Neural cell (in vitro differentiated cells): ENCODE measurements at regions not wholly inside any gene's neighbourhood (a gene's known extent, or its start where the extent isn't known, plus 50 kb on each side); places are given as distances from the start of the nearest gene placed in this dataset.

Experiments
- H2AFZ ChIP-seq: fragments of 200-600, 300-800 bp; sonication (generic), shearing (Covaris generic); 2 replicates; pipeline ENCODE4 v1.6.0; 2014; ENCODE audit warnings: low read depth, mild to moderate bottlenecking, antibody characterized with exemption, low read length, moderate library complexity
- H3F3A ChIP-seq: fragments of 200-600 bp; shearing (Covaris generic); 2 replicates; pipeline ENCODE4 v1.6.1; 2016; ENCODE audit warnings: mild to moderate bottlenecking, moderate library complexity, mixed read lengths, antibody characterized with exemption, low read length; ENCODE audit not compliant: insufficient read depth, poor library complexity, severe bottlenecking
- H3K27ac ChIP-seq: fragments of 200-600, 300-800 bp; sonication (generic), shearing (Covaris generic); 2 replicates; pipeline ENCODE4 v1.5.1; 2014; ENCODE audit warnings: mild to moderate bottlenecking, low read length, moderate library complexity
- H3K27me3 ChIP-seq: fragments of 300-800, 200-600 bp; sonication (generic), shearing (Covaris generic); 2 replicates; pipeline ENCODE4 v1.6.0; 2014; ENCODE audit warnings: mild to moderate bottlenecking, low read depth, low read length, moderate library complexity; ENCODE audit not compliant: insufficient read depth
- H3K36me3 ChIP-seq: fragments of 300-800, 200-600 bp; sonication (generic), shearing (Covaris generic); 2 replicates; pipeline ENCODE4 v1.5.1; 2014; ENCODE audit warnings: mild to moderate bottlenecking, antibody characterized with exemption, low read length, moderate library complexity; ENCODE audit not compliant: insufficient read depth
- H3K4me2 ChIP-seq: fragments of 300-800, 200-600 bp; sonication (generic), shearing (Covaris generic); 2 replicates; pipeline ENCODE4 v1.6.0; 2014; ENCODE audit warnings: mild to moderate bottlenecking, low read length
- H3K4me3 ChIP-seq: fragments of 300-800, 200-600 bp; sonication (generic), shearing (Covaris generic); 2 replicates; pipeline ENCODE4 v1.5.1; 2014; ENCODE audit warnings: mild to moderate bottlenecking, low read length, moderate library complexity
- H3K79me2 ChIP-seq: fragments of 200-600 bp; shearing (Covaris generic); replicated peaks from 2 replicates; pipeline ENCODE4 v1.6.0; 2014; ENCODE audit warnings: mild to moderate bottlenecking, low read length, moderate library complexity; ENCODE audit not compliant: insufficient read depth
- H3K9ac ChIP-seq: fragments of 300-800, 200-600 bp; sonication (generic), shearing (Covaris generic); 2 replicates; pipeline ENCODE4 v1.6.1; 2016; ENCODE audit warnings: mild to moderate bottlenecking, low read length, mixed read lengths
- H3K9me2 ChIP-seq: fragments of 200-600 bp; shearing (Covaris generic); 2 replicates; pipeline ENCODE4 v1.6.1; 2016; ENCODE audit warnings: mild to moderate bottlenecking, low read length, mixed read lengths; ENCODE audit not compliant: insufficient read depth
- H3K9me3 ChIP-seq: fragments of 200-600, 300-800 bp; sonication (generic), shearing (Covaris generic); 2 replicates; pipeline ENCODE4 v1.6.1; 2016; ENCODE audit warnings: mild to moderate bottlenecking, mixed run types, low read length, moderate library complexity, mixed read lengths
- H4K20me1 ChIP-seq: fragments of 200-600 bp; shearing (Covaris generic); 2 replicates; pipeline ENCODE4 v1.6.1; 2016; ENCODE audit warnings: mild to moderate bottlenecking, mixed run types; ENCODE audit not compliant: insufficient read depth
- CTCF ChIP-seq: fragments of 450-650 bp; IDR thresholded peaks from 2 replicates; pipeline ENCODE4 v1.5.1; 2014; ENCODE audit warnings: antibody characterized with exemption, mild to moderate bottlenecking, moderate library complexity; ENCODE audit not compliant: poor library complexity, severe bottlenecking
- EP300 ChIP-seq: fragments of 450-650 bp; conservative IDR thresholded peaks from 2 replicates; pipeline ENCODE4 v1.6.1; 2014; ENCODE audit warnings: antibody characterized with exemption, mild to moderate bottlenecking, moderate library complexity; ENCODE audit not compliant: poor library complexity, severe bottlenecking
- EZH2 ChIP-seq: fragments of 200-600, 300-800 bp; shearing (Covaris generic), sonication (generic); IDR thresholded peaks from 2 replicates; pipeline ENCODE4 v1.6.1; 2014; ENCODE audit warnings: antibody characterized with exemption, low read length, borderline replicate concordance, mild to moderate bottlenecking; ENCODE audit not compliant: insufficient read depth, poor library complexity, severe bottlenecking
- MXI1 ChIP-seq: fragments of 450-650 bp; conservative IDR thresholded peaks from 2 replicates; pipeline ENCODE4 v1.6.1; 2014; ENCODE audit warnings: antibody characterized with exemption, mild to moderate bottlenecking; ENCODE audit not compliant: poor library complexity, severe bottlenecking
- POLR2AphosphoS5 ChIP-seq: IDR thresholded peaks from 2 replicates; pipeline ENCODE4 v1.6.1; 2012
- RAD21 ChIP-seq: fragments of 450-650 bp; conservative IDR thresholded peaks from 2 replicates; pipeline ENCODE4 v1.6.1; 2014; ENCODE audit warnings: antibody characterized with exemption, mild to moderate bottlenecking, moderate library complexity
- REST ChIP-seq: IDR thresholded peaks from 2 replicates; pipeline ENCODE4 v1.6.1; 2012; ENCODE audit warnings: borderline replicate concordance
- SMC3 ChIP-seq: fragments of 450-650 bp; conservative IDR thresholded peaks from 2 replicates; pipeline ENCODE4 v1.6.1; 2014; ENCODE audit warnings: antibody characterized with exemption, mild to moderate bottlenecking, moderate library complexity; ENCODE audit not compliant: poor library complexity
- TAF1 ChIP-seq: IDR thresholded peaks from 2 replicates; pipeline ENCODE4 v1.6.1; 2012; ENCODE audit warnings: low read depth

- H3K9me2 ChIP-seq = no peaks in the 10 kb centered on the region
- H3K79me2 ChIP-seq = no peaks in the 10 kb centered on the region
- no peak overlapping the region for H2AFZ ChIP-seq
- TF ChIP-seq EP300 (no peak), TAF1 (no peak), RAD21 (no peak), EZH2 (no peak), POLR2AphosphoS5 (no peak), CTCF (no peak), SMC3 (no peak), REST (no peak), MXI1 (no peak)
- no peak overlapping the region for H3K4me3 ChIP-seq
- H3K9me3 ChIP-seq = no peaks in the 10 kb centered on the region
- no peak overlapping the region for H3K9ac ChIP-seq
- H3K27ac ChIP-seq = no peak overlapping the region
- no peaks in the 10 kb centered on the region for H3K36me3 ChIP-seq
- no peak overlapping the region for H3K4me2 ChIP-seq
- H3F3A ChIP-seq = no peaks in the 10 kb centered on the region
- H4K20me1 ChIP-seq = no peaks in the 10 kb centered on the region
- H3K27me3 ChIP-seq = no peaks in the 10 kb centered on the region
Measured at GRCh38 chr3:116802651-116803050, 93.1 kb downstream of the TUSC7 start.

GRCh38 chr3:116806351-116806750 lies 96.8 kb downstream of the TUSC7 start:
- Histone ChIP-seq H3K9ac (no peak overlapping the region), H3K9me3 (no peaks in the 10 kb centered on the region), H2AFZ (no peak overlapping the region), H3F3A (no peaks in the 10 kb centered on the region), H3K9me2 (no peaks in the 10 kb centered on the region), H3K79me2 (no peaks in the 10 kb centered on the region), H4K20me1 (no peaks in the 10 kb centered on the region), H3K4me3 (no peak overlapping the region), H3K27me3 (no peaks in the 10 kb centered on the region), H3K27ac (no peak overlapping the region), H3K4me2 (no peak overlapping the region), H3K36me3 (no peaks in the 10 kb centered on the region)
- no peak for TF ChIP-seq TAF1

GRCh38 chr3:116808725-116809124 lies 99.1 kb downstream of the TUSC7 start:
- no peaks in the 10 kb centered on the region for H3K9me2 ChIP-seq

More at GRCh38 chr3:116808725-116809124, 99.1 kb downstream of the TUSC7 start:
- Histone ChIP-seq H3K27me3 (no peaks in the 10 kb centered on the region), H3K4me3 (no peak overlapping the region), H3F3A (no peaks in the 10 kb centered on the region), H3K27ac (no peak overlapping the region), H3K36me3 (no peaks in the 10 kb centered on the region), H3K9ac (no peak overlapping the region), H4K20me1 (no peaks in the 10 kb centered on the region), H3K4me2 (no peak overlapping the region), H3K9me3 (no peaks in the 10 kb centered on the region), H3K79me2 (no peaks in the 10 kb centered on the region), H2AFZ (no peak overlapping the region)
- TF ChIP-seq TAF1 = no peak
